IMR-90 (cell line): ENCODE measurements at regions not wholly inside any gene's neighbourhood (a gene's known extent, or its start where the extent isn't known, plus 50 kb on each side); places are given as distances from the start of the nearest gene placed in this dataset. TPM values are rescaled to one million over a fixed set of nuclear protein-coding genes. Genes with fewer than 3 reads are reported as not detected.

Source experiments
- microRNA-seq, 2 experiments: library from miRNA; stranded (forward) in 1 of 2; unstranded in 1 of 2; fragments of 10-50 nt in 1 of 2; fragments of <30 nt in 1 of 2; gene quantifications in 1 of 2; microRNA quantifications in 1 of 2; one replicate each; pipeline versions ENCODE3 to v1.1.0; 2013 to 2020; ENCODE audit not compliant: insufficient read depth in 1 of 2, insufficient read length in 1 of 2, unreplicated experiment in 1 of 2

Small RNA genes lying in the stretch of these regions (microRNA-seq; reads per million reads assigned to microRNA genes)
- gene MIR3977 (ENCODE audit: unreplicated experiment) = not detected
